HepG2 (cell line): ENCODE measurements at regions not wholly inside any gene's neighbourhood (a gene's known extent, or its start where the extent isn't known, plus 50 kb on each side); places are given as distances from the start of the nearest gene placed in this dataset.

Source experiments
- ADNP ChIP-seq: sonication (generic); formaldehyde crosslinking; IDR thresholded peaks from 2 replicates; pipeline ENCODE4 v1.4.0; 2020; ENCODE audit warnings: missing genetic modification reagents
- AGO1 ChIP-seq: fragments of 200-400 bp; formaldehyde crosslinking; IDR thresholded peaks from 2 replicates; pipeline ENCODE4 v1.6.1; 2017; ENCODE audit warnings: mild to moderate bottlenecking, low read depth, low read length, moderate library complexity; ENCODE audit not compliant: poor library complexity, severe bottlenecking
- ATF7 ChIP-seq, 2 experiments: fragments of 450-650 bp in 1 of 2; sonication (generic) in 1 of 2; formaldehyde crosslinking in 1 of 2; IDR thresholded peaks; 2 replicates each; pipeline versions ENCODE4 v1.4.0 to v1.6.1; 2016 to 2020; ENCODE audit warnings: antibody characterized with exemption in 1 of 2, mild to moderate bottlenecking in 1 of 2, missing genetic modification reagents in 1 of 2
- CENPT ChIP-seq: sonication (generic); formaldehyde crosslinking; IDR thresholded peaks from 2 replicates; pipeline ENCODE4 v1.8.0; 2022; ENCODE audit warnings: low read depth, mild to moderate bottlenecking, moderate library complexity, missing genetic modification reagents
- ETV5 ChIP-seq: IDR thresholded peaks from 2 replicates; pipeline ENCODE4 v1.6.1; 2018; ENCODE audit warnings: missing biosample characterization, missing genetic modification reagents, inconsistent platforms, borderline replicate concordance
- FOSL2 ChIP-seq: sonication (generic); formaldehyde crosslinking; IDR thresholded peaks from 2 replicates; pipeline ENCODE4 v1.4.0; 2020; ENCODE audit warnings: missing genetic modification reagents
- HIVEP1 ChIP-seq: sonication (generic); formaldehyde crosslinking; IDR thresholded peaks from 2 replicates; pipeline ENCODE4 v1.4.0; 2020; ENCODE audit warnings: mild to moderate bottlenecking, missing genetic modification reagents
- HOXD1 ChIP-seq: sonication (generic); formaldehyde crosslinking; IDR thresholded peaks from 2 replicates; pipeline ENCODE4 v1.5.0; 2020; ENCODE audit warnings: missing genetic modification reagents
- KDM6A ChIP-seq: IDR thresholded peaks from 2 replicates; pipeline ENCODE4 v1.6.1; 2016; ENCODE audit warnings: low read depth
- KLF6 ChIP-seq: IDR thresholded peaks from 2 replicates; pipeline ENCODE4 v1.8.0; 2016; ENCODE audit warnings: missing biosample characterization, missing genetic modification reagents
- LRRFIP1 ChIP-seq: sonication (generic); formaldehyde crosslinking; conservative IDR thresholded peaks from 2 replicates; pipeline ENCODE4 v1.4.0; 2020; ENCODE audit warnings: missing genetic modification reagents
- MAFG ChIP-seq: sonication (generic); formaldehyde crosslinking; IDR thresholded peaks from 2 replicates; pipeline ENCODE4 v1.5.1; 2020; ENCODE audit warnings: mild to moderate bottlenecking, missing genetic modification reagents
- POGK ChIP-seq: sonication (generic); formaldehyde crosslinking; conservative IDR thresholded peaks from 2 replicates; pipeline ENCODE4 v1.8.0; 2022; ENCODE audit warnings: mild to moderate bottlenecking, moderate library complexity, missing genetic modification reagents
- PTBP1 ChIP-seq: fragments of 200-400 bp; formaldehyde crosslinking; IDR thresholded peaks from 2 replicates; pipeline ENCODE4 v1.6.1; 2018; ENCODE audit warnings: low read length, low read depth; ENCODE audit not compliant: poor library complexity, severe bottlenecking
- SETDB1 ChIP-seq: sonication (generic); formaldehyde crosslinking; IDR thresholded peaks from 2 replicates; pipeline ENCODE4 v1.5.1; 2020; ENCODE audit warnings: missing genetic modification reagents, mild to moderate bottlenecking, borderline replicate concordance
- STAG1 ChIP-seq: sonication (generic); formaldehyde crosslinking; IDR thresholded peaks from 2 replicates; pipeline ENCODE4 v1.4.0; 2020; ENCODE audit warnings: missing genetic modification reagents
- STAT5B ChIP-seq: sonication (generic); formaldehyde crosslinking; IDR thresholded peaks from 2 replicates; pipeline ENCODE4 v1.4.0; 2020; ENCODE audit warnings: missing genetic modification reagents
- ZBTB38 ChIP-seq: sonication (generic); formaldehyde crosslinking; IDR thresholded peaks from 2 replicates; pipeline ENCODE4 v1.5.1; 2020; ENCODE audit warnings: mild to moderate bottlenecking, missing genetic modification reagents
- ZNF235 ChIP-seq: sonication (generic); formaldehyde crosslinking; IDR thresholded peaks from 2 replicates; pipeline ENCODE4 v1.8.1; 2023; ENCODE audit warnings: mild to moderate bottlenecking, missing genetic modification reagents, borderline replicate concordance
- ZNF292 ChIP-seq: sonication (generic); formaldehyde crosslinking; IDR thresholded peaks from 2 replicates; pipeline ENCODE4 v1.8.1; 2022; ENCODE audit warnings: mild to moderate bottlenecking, low read depth, missing genetic modification reagents, borderline replicate concordance
- ZNF543 ChIP-seq: sonication (generic); formaldehyde crosslinking; IDR thresholded peaks from 2 replicates; pipeline ENCODE4 v1.4.0; 2020; ENCODE audit warnings: mild to moderate bottlenecking, missing genetic modification reagents
- ZNF589 ChIP-seq: sonication (generic); formaldehyde crosslinking; conservative IDR thresholded peaks from 2 replicates; pipeline ENCODE4 v1.8.0; 2022; ENCODE audit warnings: mild to moderate bottlenecking, moderate library complexity, missing genetic modification reagents
- ZNF691 ChIP-seq: sonication (generic); formaldehyde crosslinking; IDR thresholded peaks from 2 replicates; pipeline ENCODE4 v1.4.0; 2020; ENCODE audit warnings: missing genetic modification reagents, low read depth, mild to moderate bottlenecking, borderline replicate concordance
- TF ChIP-seq, protein P1 (sequence below): sonication (generic); formaldehyde crosslinking; IDR thresholded peaks from 2 replicates; pipeline ENCODE4 v1.5.0; 2020; ENCODE audit warnings: missing genetic modification reagents

DNA sequence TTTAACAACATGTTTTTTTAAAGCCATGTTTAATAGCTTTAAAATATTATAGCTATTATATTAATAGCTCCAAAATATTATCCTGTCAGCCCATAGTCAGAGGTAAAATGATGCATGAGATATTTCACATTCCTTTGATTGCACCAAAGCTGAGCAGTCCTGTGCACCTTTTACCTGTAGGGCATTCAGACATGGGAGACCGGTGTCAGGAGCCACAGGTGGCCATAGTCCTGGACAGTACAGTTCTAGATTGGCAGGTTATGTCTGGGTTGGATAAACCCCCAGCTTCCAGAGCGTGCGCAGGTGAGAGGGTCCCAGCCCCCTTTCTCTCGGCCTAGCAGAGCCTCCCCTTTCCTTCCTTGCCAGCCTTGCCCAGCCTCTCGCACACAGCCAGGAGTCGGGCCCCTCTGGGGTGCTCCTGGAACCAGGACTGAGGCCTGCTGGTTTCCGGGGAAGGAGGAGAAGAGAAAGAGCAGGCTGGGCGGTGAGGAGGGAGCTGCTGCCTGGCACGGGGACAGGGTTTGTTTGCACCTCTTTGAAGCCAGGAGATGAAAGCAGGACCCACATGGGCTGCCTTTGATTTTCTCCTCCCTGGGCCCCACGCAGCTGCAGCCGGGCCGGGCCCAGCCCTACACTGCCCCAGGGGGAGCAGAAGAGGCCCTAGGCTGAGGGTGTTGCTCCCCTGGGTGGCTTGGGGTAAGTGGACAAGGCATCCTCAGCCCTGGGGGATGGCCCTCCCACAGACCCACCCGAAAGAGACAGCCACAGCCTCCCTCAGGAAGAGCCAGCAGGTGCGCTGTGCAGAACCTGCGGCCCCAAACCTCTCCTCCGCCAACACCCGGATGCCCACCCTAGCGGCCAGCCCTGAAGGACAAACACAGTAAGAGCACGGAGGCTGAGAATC is 75.2 kb upstream of the TARDBP start (continued):
- TF ChIP-seq ZNF691 (CRISPR knock-in tag) (no peak), STAG1 (CRISPR knock-in tag) (no peak; the same call in 1 of the 2 replicates), ZNF235 (no peak), ZBTB38 (0 out of 2 replicates have a peak, but pooled peaks have one; percentile 46), SETDB1 (no peak), KDM6A (CRISPR knock-in tag) (peak; percentile 47; the same call in 1 of the 2 replicates), FOSL2 (CRISPR knock-in tag) (no peak), ATF7 (IDR thresholded peaks at IDR 0.05) (no peak), ATF7 (CRISPR knock-in tag; IDR thresholded peaks at IDR 0.05) (no peak), CENPT (no peak), ADNP (CRISPR knock-in tag) (no peak), AGO1 (no peak), POGK (no peak), ZNF292 (peak; percentile 85), HOXD1 (CRISPR knock-in tag) (no peak), HIVEP1 (CRISPR knock-in tag) (no peak), LRRFIP1 (CRISPR knock-in tag) (no peak), ZNF589 (CRISPR knock-in tag) (no peak), MAFG (CRISPR knock-in tag) (no peak), KLF6 (no peak; the same call in 1 of the 2 replicates), STAT5B (CRISPR knock-in tag) (no peak), ETV5 (CRISPR knock-in tag) (peak; percentile 68), PTBP1 (no peak), ZNF543 (CRISPR knock-in tag) (0 out of 2 replicates have a peak, but pooled peaks have one; percentile 72)
- TF ChIP-seq, protein P1, sequence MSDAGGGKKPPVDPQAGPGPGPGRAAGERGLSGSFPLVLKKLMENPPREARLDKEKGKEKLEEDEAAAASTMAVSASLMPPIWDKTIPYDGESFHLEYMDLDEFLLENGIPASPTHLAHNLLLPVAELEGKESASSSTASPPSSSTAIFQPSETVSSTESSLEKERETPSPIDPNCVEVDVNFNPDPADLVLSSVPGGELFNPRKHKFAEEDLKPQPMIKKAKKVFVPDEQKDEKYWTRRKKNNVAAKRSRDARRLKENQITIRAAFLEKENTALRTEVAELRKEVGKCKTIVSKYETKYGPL (CRISPR knock-in tag): no peak
